DOHH2 (cell line): ENCODE measurements at regions not wholly inside any gene's neighbourhood (a gene's known extent, or its start where the extent isn't known, plus 50 kb on each side); places are given as distances from the start of the nearest gene placed in this dataset.

Experiments
- H3F3A ChIP-seq: fragments of 200-600 bp; sonication (generic), shearing (Covaris generic); 2 replicates; pipeline ENCODE4 v1.6.0; 2016; ENCODE audit warnings: antibody characterized with exemption, mild to moderate bottlenecking; ENCODE audit not compliant: control insufficient read depth, insufficient read depth
- H3K27ac ChIP-seq: fragments of 200-600 bp; sonication (generic); 2 replicates; pipeline ENCODE4 v1.5.1; 2014; ENCODE audit warnings: low read depth, mild to moderate bottlenecking, low read length, moderate library complexity
- H3K27me3 ChIP-seq: fragments of 200-600 bp; sonication (generic); 2 replicates; pipeline ENCODE4 v1.6.1; 2014; ENCODE audit warnings: mild to moderate bottlenecking, low read length, mixed read lengths; ENCODE audit not compliant: control insufficient read depth
- H3K36me3 ChIP-seq: fragments of 200-600 bp; sonication (generic); 2 replicates; pipeline ENCODE4 v1.6.1; 2014; ENCODE audit warnings: mild to moderate bottlenecking, low read length, moderate library complexity, mixed read lengths; ENCODE audit not compliant: control insufficient read depth
- H3K4me1 ChIP-seq: fragments of 200-600 bp; sonication (generic); 2 replicates; pipeline ENCODE4 v1.6.1; 2014; ENCODE audit warnings: mild to moderate bottlenecking, low read length, mixed read lengths; ENCODE audit not compliant: control insufficient read depth
- H3K4me2 ChIP-seq: fragments of 200-600 bp; sonication (generic); 2 replicates; pipeline ENCODE4 v1.6.0; 2014; ENCODE audit warnings: mild to moderate bottlenecking, low read length, moderate library complexity
- H3K4me3 ChIP-seq: fragments of 200-600 bp; sonication (generic); 2 replicates; pipeline ENCODE4 v1.5.1; 2014; ENCODE audit warnings: mild to moderate bottlenecking, low read length, mixed read lengths
- H3K79me2 ChIP-seq: fragments of 200-600 bp; sonication (generic); 2 replicates; pipeline ENCODE4 v1.6.1; 2014; ENCODE audit warnings: mild to moderate bottlenecking, low read length, mixed read lengths; ENCODE audit not compliant: control insufficient read depth
- H3K9me2 ChIP-seq: fragments of 200-600 bp; sonication (generic); replicated peaks from 2 replicates; pipeline ENCODE4 v1.6.1; 2014; ENCODE audit warnings: mild to moderate bottlenecking, low read length, mixed read lengths; ENCODE audit not compliant: control insufficient read depth
- H3K9me3 ChIP-seq: fragments of 200-600 bp; sonication (generic); 2 replicates; pipeline ENCODE4 v1.6.1; 2014; ENCODE audit warnings: antibody characterized with exemption, low read length, mixed read lengths; ENCODE audit not compliant: control insufficient read depth, insufficient read depth
- H4K20me1 ChIP-seq: fragments of 200-600 bp; sonication (generic); 2 replicates; pipeline ENCODE4 v1.6.0; 2014; ENCODE audit warnings: low read depth, mild to moderate bottlenecking, antibody characterized with exemption, low read length, moderate library complexity; ENCODE audit not compliant: control insufficient read depth, insufficient read depth
- EZH2phosphoT487 ChIP-seq: fragments of 200-600 bp; sonication (generic); IDR thresholded peaks from 2 replicates; pipeline ENCODE4 v1.6.1; 2017; ENCODE audit warnings: borderline replicate concordance, mild to moderate bottlenecking, antibody characterized with exemption, low read length, moderate library complexity, mixed read lengths
- TF ChIP-seq, protein P1 (sequence below): fragments of 200-600 bp; sonication (generic); IDR thresholded peaks from one replicate; pipeline ENCODE4 v1.5.1; 2014; ENCODE audit warnings: antibody characterized with exemption, mild to moderate bottlenecking, low read depth, low read length; ENCODE audit not compliant: poor library complexity, severe bottlenecking

DNA sequence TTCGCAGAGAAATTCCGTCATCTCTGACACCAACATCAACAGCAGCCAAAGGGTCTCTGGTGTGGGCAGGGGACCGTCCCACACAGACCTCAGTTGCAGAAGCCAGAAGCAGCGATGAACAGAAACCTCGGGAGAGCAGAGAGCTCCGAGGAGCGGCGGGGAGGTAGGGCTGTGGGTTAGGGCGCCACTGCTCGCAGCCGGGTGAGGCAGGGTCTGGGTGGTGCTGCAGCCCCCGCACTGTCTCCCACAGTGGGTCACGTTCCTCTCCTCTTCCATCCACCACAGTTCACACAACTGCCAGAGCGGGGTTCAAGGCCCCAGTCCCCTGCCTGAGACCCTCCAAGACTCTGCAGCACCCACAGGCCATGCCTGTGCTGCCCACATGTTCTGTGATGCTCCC, 99.9 kb downstream of the OLFM1 start:
- no peaks in the 10 kb centered on the region for H4K20me1 ChIP-seq
- H3K4me1 ChIP-seq = no peaks in the 10 kb centered on the region
- no peaks in the 10 kb centered on the region for H3K9me2 ChIP-seq
- no peak overlapping the region for H3K27ac ChIP-seq
- no peaks in the 10 kb centered on the region for H3K9me3 ChIP-seq
- H3K79me2 ChIP-seq = no peaks in the 10 kb centered on the region
- H3K36me3 ChIP-seq = no peaks in the 10 kb centered on the region
- no peaks in the 10 kb centered on the region for H3F3A ChIP-seq
- H3K4me2 ChIP-seq = no peak overlapping the region
- H3K27me3 ChIP-seq = no peaks in the 10 kb centered on the region
- no peak overlapping the region for H3K4me3 ChIP-seq
- no peak for TF ChIP-seq EZH2phosphoT487
- TF ChIP-seq, protein P1, sequence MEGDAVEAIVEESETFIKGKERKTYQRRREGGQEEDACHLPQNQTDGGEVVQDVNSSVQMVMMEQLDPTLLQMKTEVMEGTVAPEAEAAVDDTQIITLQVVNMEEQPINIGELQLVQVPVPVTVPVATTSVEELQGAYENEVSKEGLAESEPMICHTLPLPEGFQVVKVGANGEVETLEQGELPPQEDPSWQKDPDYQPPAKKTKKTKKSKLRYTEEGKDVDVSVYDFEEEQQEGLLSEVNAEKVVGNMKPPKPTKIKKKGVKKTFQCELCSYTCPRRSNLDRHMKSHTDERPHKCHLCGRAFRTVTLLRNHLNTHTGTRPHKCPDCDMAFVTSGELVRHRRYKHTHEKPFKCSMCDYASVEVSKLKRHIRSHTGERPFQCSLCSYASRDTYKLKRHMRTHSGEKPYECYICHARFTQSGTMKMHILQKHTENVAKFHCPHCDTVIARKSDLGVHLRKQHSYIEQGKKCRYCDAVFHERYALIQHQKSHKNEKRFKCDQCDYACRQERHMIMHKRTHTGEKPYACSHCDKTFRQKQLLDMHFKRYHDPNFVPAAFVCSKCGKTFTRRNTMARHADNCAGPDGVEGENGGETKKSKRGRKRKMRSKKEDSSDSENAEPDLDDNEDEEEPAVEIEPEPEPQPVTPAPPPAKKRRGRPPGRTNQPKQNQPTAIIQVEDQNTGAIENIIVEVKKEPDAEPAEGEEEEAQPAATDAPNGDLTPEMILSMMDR = no peak

DNA sequence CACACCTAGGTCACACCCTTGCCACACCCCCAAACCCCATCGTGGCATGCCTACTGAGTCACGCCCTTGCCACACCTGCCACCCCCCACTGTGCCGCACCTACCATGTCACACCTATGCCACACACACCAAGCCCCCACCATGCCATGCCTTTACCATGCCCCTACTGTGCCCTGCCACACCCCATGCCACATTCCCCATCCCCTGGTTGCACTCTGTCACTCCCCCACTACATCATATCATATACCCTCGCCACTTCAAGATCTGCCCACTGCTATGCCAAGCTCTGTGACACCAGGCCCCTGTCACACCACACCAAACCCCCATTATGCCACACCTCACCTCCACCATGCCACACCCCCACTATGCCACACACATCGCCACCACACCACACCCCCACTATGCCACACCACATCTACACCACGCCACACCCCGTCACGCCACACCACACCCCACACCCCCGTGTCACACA, 101.2 kb downstream of the OLFM1 start:
- no peak overlapping the region for H3K4me3 ChIP-seq

DNA sequence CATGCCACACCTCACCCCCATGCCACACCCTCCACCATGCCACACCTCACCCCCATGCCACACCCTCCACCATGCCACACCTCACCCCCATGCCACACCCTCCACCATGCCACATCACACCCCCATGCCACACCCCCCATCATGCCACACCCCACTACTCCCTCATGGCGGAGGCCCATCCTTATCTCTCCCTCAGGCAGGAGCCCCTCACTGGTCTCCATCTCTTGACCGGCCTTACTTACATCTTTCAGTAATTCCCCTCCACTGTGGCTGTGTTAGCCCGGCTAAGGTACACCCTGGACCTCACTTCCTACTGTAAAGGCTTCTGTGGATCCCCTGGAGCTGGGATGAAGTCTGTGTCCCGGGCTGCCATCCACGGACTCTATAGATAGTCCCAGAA, 102.0 kb downstream of the OLFM1 start:
- Histone ChIP-seq H3K27ac (no peak overlapping the region), H3F3A (no peaks in the 10 kb centered on the region), H3K4me1 (no peaks in the 10 kb centered on the region), H3K79me2 (no peaks in the 10 kb centered on the region), H3K9me3 (no peaks in the 10 kb centered on the region), H3K36me3 (no peaks in the 10 kb centered on the region), H3K4me2 (no peak overlapping the region), H4K20me1 (no peaks in the 10 kb centered on the region), H3K4me3 (no peak overlapping the region), H3K9me2 (no peaks in the 10 kb centered on the region), H3K27me3 (no peaks in the 10 kb centered on the region)
- TF ChIP-seq, protein P1 = no peak
- TF ChIP-seq EZH2phosphoT487 = no peak

More for the DNA sequence above, 101.2 kb downstream of the OLFM1 start:
- TF ChIP-seq, protein P1 = no peak
- no peak for TF ChIP-seq EZH2phosphoT487
- Histone ChIP-seq H3K9me2 (no peaks in the 10 kb centered on the region), H4K20me1 (no peaks in the 10 kb centered on the region), H3K27ac (no peak overlapping the region), H3K79me2 (no peaks in the 10 kb centered on the region), H3K36me3 (no peaks in the 10 kb centered on the region), H3K4me2 (no peak overlapping the region), H3K4me1 (no peaks in the 10 kb centered on the region), H3K9me3 (no peaks in the 10 kb centered on the region), H3K27me3 (no peaks in the 10 kb centered on the region), H3F3A (no peaks in the 10 kb centered on the region)
